Superior temporal gyrus (tissue), 1 donor: ENCODE measurements at regions not wholly inside any gene's neighbourhood (a gene's known extent, or its start where the extent isn't known, plus 50 kb on each side); places are given as distances from the start of the nearest gene placed in this dataset.
A peak's percentile ranks its signal among the peaks of the same experiment; 100 is the strongest.
"Not testable (repeated sequence)": the region's sequence is repeated elsewhere in the genome, so short reads cannot be mapped to it uniquely, and the experiment has no call there.

Experiments
- DNase-seq: peaks from one replicate; pipeline ENCODE4 v3.0.0-alpha.2; 2016; ENCODE audit errors: extremely low spot score

- DNase-seq = no peak
Observed at GRCh38 chr21:17390569-17390968, 122.3 kb upstream of the CXADR start.

GRCh38 chr21:17391811-17392340 lies 121.0 kb upstream of the CXADR start:
- no peak for DNase-seq

GRCh38 chr21:17393413-17393812 lies 119.4 kb upstream of the CXADR start:
- DNase-seq = no peak

GRCh38 chr21:17396948-17397347 lies 115.9 kb upstream of the CXADR start:
- no peak for DNase-seq

- no peak for DNase-seq
Observed at GRCh38 chr21:17397703-17398102, 115.1 kb upstream of the CXADR start.

GRCh38 chr21:17398954-17399353 lies 113.9 kb upstream of the CXADR start:
- not testable (repeated sequence) for DNase-seq

- no peak for DNase-seq
Observed at GRCh38 chr21:17402937-17403336, 109.9 kb upstream of the CXADR start.

- no peak for DNase-seq
Observed at GRCh38 chr21:17406202-17406601, 106.6 kb upstream of the CXADR start.

- peak; percentile 78 for DNase-seq
Observed at GRCh38 chr21:17414766-17415165, 98.1 kb upstream of the CXADR start.

GRCh38 chr21:17416139-17416538 lies 96.7 kb upstream of the CXADR start:
- no peak for DNase-seq

- DNase-seq = no peak
Observed at GRCh38 chr21:17422931-17423330, 89.9 kb upstream of the CXADR start.

- DNase-seq = peak; percentile 95
Observed at GRCh38 chr21:17427157-17427556, 85.7 kb upstream of the CXADR start.

GRCh38 chr21:17427831-17428483 lies 84.9 kb upstream of the CXADR start:
- no peak for DNase-seq

- no peak for DNase-seq
Observed at GRCh38 chr21:17428484-17428869, 84.4 kb upstream of the CXADR start.

GRCh38 chr21:17428980-17429379 lies 83.9 kb upstream of the CXADR start:
- no peak for DNase-seq

- no peak for DNase-seq
Observed at GRCh38 chr21:17429936-17430335, 82.9 kb upstream of the CXADR start.

GRCh38 chr21:17432732-17433057 lies 80.1 kb upstream of the CXADR start:
- DNase-seq = no peak

- DNase-seq = no peak
Observed at GRCh38 chr21:17433730-17434129, 79.1 kb upstream of the CXADR start.

- no peak for DNase-seq
Observed at GRCh38 chr21:17435565-17436543, 77.0 kb upstream of the CXADR start.

GRCh38 chr21:17436626-17437111 lies 76.2 kb upstream of the CXADR start:
- DNase-seq = peak; percentile 73

GRCh38 chr21:17438635-17439034 lies 74.2 kb upstream of the CXADR start:
- DNase-seq = peak; percentile 66

GRCh38 chr21:17440969-17441368 lies 71.9 kb upstream of the CXADR start:
- no peak for DNase-seq

- peak; percentile 79 for DNase-seq
Observed at GRCh38 chr21:17441370-17441769, 71.5 kb upstream of the CXADR start.
